ENCODE measurements at regions not wholly inside any gene's neighbourhood (a gene's known extent, or its start where the extent isn't known, plus 50 kb on each side); places are given as distances from the start of the nearest gene placed in this dataset.

GRCh38 chr11:70660059-70660888 lies 261.9 kb downstream of the CTTN start:
- no peak for DNase-seq

DNA sequence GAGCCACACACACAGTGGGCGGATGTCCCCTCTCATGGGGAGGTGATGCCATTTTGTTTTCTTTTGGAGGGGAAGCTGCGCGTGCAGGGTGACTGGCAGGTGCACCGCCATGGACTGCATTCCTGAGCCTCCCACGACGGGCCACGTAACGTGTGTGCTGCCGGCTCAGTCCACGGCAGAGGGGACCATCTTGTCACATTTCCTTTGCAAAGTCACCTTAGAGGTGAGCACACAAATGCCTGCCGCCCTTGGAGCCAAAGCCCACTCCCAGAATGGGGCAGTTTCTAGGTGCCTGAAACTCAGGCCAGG lies 262.5 kb downstream of the CTTN start:
- DNase-seq, result no peak

DNA sequence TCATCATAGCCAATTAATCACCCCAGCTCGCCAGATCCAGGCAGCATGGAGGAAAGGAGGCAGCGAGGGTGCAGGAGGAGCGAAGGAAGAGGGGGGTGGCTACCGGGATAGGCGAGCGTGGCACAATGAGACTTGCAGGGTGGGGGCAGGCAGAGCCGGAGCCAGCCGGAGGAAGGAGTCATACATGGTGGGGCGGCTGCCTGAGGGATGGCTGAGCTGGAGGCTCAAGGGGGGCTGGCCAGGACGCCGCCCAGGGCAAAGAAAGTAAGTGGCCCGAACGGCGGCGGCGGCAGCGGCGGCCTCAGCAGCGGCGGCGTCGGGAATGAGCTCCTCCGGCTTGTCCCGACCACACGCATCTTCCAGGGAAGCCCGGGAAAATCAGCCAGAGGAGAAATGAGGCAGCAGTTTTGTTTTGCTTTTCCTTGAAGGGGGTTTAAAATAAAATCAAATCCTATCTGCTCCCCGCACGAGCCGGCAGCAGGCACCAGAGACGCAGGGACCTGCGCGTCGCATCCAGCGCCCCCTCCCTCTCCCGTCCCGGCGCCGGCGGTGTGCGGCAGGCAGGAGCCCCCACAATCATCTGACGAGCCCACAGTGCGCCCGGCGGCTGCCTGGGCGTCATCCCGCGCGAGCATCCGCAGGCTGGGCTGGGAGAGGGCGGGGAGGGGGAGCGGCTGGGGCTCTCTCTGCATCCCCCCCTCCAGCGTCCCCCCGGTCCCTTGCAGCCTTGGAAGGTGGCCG lies 263.6 kb downstream of the CTTN start:
- peak; percentile 42 for DNase-seq

GRCh38 chr11:70662691-70663098 lies 264.4 kb downstream of the CTTN start:
- DNase-seq, result no peak

DNA sequence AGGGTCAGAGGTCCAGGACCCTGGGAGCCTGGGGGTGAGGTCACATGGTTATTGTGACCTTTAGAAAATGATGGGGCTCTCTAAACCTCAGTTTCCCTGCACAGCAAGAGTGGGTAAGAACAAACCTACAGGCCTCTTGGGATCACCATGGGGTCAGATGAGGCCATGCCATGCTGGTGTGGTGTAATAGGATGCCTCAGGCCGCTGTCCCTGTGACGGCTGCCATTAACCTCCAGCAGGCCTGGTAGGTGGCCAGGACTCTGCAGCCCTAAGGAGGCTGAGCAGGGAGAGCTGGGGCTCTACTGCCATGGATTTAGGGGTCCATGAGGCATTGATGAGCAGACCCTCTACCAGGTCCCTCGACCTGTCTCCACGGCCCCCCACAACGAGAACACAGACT lies 265.5 kb downstream of the CTTN start:
- no peak for DNase-seq

- DNase-seq, result no peak
Observed at GRCh38 chr11:70666311-70666710, 268.0 kb downstream of the CTTN start.

GRCh38 chr11:70667767-70668166 lies 269.4 kb downstream of the CTTN start:
- DNase-seq, result no peak

GRCh38 chr11:70668204-70669202 lies 270.2 kb downstream of the CTTN start:
- no peak for DNase-seq

- no peak for DNase-seq
Observed at GRCh38 chr11:70669281-70669680, 271.0 kb downstream of the CTTN start.

DNA sequence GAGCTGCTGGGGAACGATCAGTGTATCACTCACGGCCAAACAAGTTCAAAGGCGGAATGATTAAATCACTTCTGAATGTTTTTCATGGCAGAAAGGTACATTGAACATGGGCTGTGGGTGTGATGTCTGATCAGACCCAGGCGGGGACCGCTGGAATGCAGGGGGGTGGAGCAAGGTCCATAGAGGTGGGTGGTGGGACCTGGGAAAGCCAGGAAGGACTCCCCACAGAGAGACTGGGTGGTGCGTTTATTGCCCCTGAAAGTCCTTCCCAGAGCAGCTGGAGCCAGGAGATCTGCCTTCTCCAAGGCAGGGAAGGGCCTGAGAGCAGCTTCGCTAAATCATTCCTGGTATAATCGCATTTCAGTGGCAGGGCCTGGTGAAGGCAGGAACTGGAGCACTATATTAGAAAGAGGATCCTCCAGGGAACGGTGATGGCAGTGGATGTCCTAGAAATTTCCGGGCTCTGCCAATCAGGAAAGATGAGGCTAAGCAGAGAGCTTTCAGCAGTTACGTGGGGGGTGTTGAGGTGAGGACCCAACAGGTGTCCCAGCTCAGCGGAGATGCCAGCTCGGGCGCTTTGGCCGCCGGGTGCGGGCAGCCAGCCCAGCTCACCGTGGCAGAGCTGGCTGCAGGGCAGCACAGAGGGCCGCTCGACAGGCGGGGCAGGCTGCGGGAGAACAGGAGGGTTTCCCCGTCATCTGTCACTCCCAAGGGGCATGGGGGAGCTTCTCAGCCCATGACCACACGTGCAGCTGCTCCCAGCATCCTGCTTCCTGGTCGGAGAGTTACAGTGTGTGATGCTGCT lies 271.7 kb downstream of the CTTN start:
- no peak for DNase-seq

- no peak for DNase-seq
Observed at GRCh38 chr11:70670676-70671034, 272.3 kb downstream of the CTTN start.

GRCh38 chr11:70671083-70671482 lies 272.8 kb downstream of the CTTN start:
- no peak for DNase-seq

DNA sequence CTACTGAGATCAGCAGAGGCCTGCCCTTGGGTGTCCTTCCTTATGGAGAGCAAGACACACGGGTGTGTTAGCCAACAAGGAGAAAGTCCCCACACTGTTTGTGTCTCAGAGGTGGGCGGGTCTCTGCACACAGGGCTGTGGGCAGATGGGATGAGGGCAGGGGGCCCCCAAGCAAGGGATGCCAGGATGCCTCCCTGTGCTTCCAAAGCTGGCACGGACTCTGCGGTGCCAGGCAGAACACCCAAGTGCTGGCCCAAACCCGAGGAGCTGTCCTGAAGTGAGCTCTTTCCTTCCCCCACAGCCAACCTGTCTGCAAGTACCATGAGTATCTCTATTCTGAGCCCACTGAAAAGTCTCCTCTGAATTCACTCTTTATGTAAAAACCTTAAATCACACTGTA lies 273.3 kb downstream of the CTTN start:
- DNase-seq, result no peak

- no peak for DNase-seq
Observed at GRCh38 chr11:70672991-70673653, 274.8 kb downstream of the CTTN start.

- DNase-seq, result no peak
Observed at GRCh38 chr11:70674605-70675004, 276.3 kb downstream of the CTTN start.

DNA sequence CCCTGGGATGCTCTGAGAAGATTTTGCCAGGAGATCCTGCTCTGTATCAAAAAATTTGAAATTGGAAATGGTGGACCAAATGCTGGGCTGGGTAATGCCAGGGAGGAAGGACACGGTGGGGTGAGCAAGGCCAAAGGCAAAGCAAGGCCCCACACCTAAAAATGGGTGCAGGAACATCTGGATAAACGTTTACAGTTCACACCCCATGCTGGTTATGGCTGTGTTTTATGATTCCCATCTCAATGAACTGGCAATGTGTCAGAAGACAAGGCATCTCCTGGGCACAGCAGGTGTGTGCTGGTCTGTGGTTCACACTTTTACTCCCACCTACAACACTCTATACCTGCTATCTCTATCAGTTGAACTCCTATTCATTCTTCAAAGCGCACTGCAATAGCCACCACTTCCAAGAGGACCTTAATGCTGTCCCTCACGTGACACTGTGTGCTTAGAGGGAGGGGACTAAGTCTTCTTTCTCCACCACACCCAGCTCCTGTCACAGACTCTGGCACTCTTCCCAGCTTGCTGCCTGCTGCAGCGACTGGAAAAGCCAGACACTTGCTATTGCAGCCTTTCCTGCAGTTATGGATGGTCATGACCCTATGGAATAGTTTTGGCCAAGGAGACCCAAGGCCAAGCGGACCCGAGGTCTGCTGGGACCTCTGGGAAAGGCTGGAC lies 277.5 kb downstream of the CTTN start:
- no peak for DNase-seq

- no peak for DNase-seq
Observed at GRCh38 chr11:70677232-70677916, 279.0 kb downstream of the CTTN start.

DNA sequence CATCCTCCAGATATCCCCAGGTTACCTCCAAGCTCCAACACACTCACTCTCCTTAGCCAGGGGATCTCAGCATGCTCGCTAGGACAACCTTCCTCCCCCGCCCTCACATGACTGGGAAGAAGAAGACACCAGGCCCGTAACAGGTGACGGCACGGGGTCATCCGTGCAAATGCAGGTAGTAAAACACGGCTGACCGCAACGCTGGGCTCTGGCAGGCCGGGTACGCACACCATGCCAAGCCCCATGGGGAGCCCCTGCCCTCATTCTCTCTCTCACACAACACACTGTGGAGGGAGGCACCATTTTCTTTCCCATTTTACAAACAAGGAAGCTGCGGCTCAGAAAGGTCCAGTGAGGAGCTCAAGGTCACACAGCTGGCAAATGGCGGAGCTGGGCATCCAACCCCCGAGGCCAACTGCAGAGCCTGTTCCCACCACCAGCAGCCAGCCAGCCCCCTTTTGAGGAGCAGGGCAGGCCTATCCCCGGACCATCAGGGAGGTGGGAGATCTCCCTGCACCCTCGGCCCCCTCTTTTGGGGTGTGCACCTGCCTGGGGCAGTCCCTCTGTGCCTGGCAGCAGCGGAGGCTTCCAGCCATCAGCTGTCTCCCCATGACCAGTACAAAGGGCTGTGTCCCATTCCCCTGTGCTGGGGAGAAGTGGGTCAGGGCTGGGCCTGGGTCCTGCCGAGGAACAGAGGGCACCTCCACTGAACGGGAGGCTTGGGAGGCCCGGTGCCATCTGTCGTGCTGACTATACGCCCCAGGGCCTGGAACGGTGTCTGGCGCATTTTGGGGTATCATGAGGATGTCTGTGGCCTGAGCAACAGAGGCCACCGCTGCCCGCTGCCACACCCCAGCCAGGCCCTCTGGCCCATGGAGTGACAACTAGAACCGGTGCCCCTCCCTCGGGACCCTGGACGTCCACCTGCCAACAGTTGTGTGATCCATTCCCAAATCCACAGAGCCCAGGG lies 280.9 kb downstream of the CTTN start:
- no peak for DNase-seq

DNA sequence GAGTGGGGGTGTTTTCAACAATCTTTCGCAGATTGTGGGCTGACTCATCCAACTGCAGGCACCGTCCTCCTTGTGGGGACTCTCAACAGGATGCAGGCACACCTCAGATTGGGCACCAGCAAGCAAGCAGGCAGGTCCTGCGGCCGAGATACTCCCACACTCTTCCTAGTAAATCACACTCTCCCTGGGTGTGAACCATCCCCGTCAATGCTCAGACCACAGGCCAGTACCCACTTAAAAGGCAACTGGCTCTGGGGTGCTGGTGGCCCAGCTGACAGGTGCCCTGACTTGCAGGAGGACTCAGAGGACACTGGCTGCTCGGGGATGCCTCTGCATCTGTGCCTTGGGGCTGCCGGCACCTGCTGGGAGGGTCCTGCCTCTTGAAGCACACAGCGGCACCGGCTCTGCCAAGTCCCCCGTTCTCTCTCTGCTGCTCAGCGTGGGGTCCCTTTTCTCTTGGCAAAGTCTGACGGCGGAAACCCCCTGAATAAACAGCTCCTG lies 282.5 kb downstream of the CTTN start:
- DNase-seq, result no peak
